ENCODE measurements at regions not wholly inside any gene's neighbourhood (a gene's known extent, or its start where the extent isn't known, plus 50 kb on each side); places are given as distances from the start of the nearest gene placed in this dataset.

DNA sequence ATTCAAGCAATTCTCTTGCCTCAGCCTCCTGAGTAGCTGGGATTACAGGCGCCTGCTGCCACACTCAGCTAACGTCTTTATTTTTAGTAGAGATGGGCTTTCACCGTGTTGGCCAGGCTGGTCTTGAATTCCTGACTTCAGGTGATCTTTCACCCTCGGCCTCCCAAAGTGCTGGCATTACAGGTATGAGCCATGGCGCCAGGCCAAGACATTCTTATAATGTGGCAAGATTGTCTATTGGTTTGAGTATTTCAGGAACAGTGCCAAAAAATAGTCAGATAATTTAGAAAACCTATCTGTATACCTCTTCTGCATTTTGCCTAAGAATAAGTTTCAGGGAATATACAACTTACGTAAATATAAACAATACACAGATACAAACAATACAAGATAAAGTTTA is 136.8 kb downstream of the TMA16 start:
- no peak for TF ChIP-seq TEAD4 (CRISPR knock-in tag; IDR thresholded peaks at IDR 0.05)
- TF ChIP-seq, protein P1, sequence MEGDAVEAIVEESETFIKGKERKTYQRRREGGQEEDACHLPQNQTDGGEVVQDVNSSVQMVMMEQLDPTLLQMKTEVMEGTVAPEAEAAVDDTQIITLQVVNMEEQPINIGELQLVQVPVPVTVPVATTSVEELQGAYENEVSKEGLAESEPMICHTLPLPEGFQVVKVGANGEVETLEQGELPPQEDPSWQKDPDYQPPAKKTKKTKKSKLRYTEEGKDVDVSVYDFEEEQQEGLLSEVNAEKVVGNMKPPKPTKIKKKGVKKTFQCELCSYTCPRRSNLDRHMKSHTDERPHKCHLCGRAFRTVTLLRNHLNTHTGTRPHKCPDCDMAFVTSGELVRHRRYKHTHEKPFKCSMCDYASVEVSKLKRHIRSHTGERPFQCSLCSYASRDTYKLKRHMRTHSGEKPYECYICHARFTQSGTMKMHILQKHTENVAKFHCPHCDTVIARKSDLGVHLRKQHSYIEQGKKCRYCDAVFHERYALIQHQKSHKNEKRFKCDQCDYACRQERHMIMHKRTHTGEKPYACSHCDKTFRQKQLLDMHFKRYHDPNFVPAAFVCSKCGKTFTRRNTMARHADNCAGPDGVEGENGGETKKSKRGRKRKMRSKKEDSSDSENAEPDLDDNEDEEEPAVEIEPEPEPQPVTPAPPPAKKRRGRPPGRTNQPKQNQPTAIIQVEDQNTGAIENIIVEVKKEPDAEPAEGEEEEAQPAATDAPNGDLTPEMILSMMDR (IDR thresholded peaks at IDR 0.05) = no peak
- TF ChIP-seq, protein P2, sequence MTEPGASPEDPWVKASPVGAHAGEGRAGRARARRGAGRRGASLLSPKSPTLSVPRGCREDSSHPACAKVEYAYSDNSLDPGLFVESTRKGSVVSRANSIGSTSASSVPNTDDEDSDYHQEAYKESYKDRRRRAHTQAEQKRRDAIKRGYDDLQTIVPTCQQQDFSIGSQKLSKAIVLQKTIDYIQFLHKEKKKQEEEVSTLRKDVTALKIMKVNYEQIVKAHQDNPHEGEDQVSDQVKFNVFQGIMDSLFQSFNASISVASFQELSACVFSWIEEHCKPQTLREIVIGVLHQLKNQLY (CRISPR knock-in tag; IDR thresholded peaks at IDR 0.05) = no peak
- TF ChIP-seq ESRRA (CRISPR knock-in tag; IDR thresholded peaks at IDR 0.05; ENCODE audit: borderline replicate concordance) = no peak
- TF ChIP-seq ELF4 (CRISPR knock-in tag; IDR thresholded peaks at IDR 0.05; ENCODE audit: low read depth) = no peak
- TF ChIP-seq, protein P3, sequence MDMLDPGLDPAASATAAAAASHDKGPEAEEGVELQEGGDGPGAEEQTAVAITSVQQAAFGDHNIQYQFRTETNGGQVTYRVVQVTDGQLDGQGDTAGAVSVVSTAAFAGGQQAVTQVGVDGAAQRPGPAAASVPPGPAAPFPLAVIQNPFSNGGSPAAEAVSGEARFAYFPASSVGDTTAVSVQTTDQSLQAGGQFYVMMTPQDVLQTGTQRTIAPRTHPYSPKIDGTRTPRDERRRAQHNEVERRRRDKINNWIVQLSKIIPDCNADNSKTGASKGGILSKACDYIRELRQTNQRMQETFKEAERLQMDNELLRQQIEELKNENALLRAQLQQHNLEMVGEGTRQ (CRISPR knock-in tag; IDR thresholded peaks at IDR 0.05) = no peak
- TF ChIP-seq, protein P4, sequence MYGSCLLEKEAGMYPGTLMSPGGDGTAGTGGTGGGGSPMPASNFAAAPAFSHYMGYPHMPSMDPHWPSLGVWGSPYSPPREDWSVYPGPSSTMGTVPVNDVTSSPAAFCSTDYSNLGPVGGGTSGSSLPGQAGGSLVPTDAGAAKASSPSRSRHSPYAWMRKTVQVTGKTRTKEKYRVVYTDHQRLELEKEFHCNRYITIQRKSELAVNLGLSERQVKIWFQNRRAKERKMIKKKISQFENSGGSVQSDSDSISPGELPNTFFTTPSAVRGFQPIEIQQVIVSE (CRISPR knock-in tag; IDR thresholded peaks at IDR 0.05; ENCODE audit: borderline replicate concordance) = no peak
- TF ChIP-seq SP1 (CRISPR knock-in tag; conservative IDR thresholded peaks at IDR 0.05) = no peak
- TF ChIP-seq, protein P5, sequence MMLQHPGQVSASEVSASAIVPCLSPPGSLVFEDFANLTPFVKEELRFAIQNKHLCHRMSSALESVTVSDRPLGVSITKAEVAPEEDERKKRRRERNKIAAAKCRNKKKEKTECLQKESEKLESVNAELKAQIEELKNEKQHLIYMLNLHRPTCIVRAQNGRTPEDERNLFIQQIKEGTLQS (CRISPR knock-in tag; conservative IDR thresholded peaks at IDR 0.05) = no peak
- TF ChIP-seq HMGA2 (CRISPR knock-in tag; IDR thresholded peaks at IDR 0.05) = no peak
- TF ChIP-seq SMAD3 (CRISPR knock-in tag; IDR thresholded peaks at IDR 0.05; ENCODE audit: borderline replicate concordance) = no peak
- TF ChIP-seq NR2C2 (CRISPR knock-in tag; IDR thresholded peaks at IDR 0.05) = no peak
- no peak for TF ChIP-seq FOXP1 (CRISPR knock-in tag; IDR thresholded peaks at IDR 0.05; ENCODE audit: borderline replicate concordance)

All from WTC11 (cell line).